Dedifferentiated amniotic fluid mesenchymal stem cell (primary cell): ENCODE measurements at regions not wholly inside any gene's neighbourhood (a gene's known extent, or its start where the extent isn't known, plus 50 kb on each side); places are given as distances from the start of the nearest gene placed in this dataset.

ENCODE experiments used
- DNase-seq: peaks from one replicate; pipeline ENCODE4 v3.0.0-alpha.2; 2016; ENCODE audit errors: extremely low spot score

- DNase-seq: no peak
These were observed 69.6 kb upstream of the ARMC2 start for GRCh38 chr6:108778421-108779186.

GRCh38 chr6:108779536-108780275 is 68.5 kb upstream of the ARMC2 start:
- no peak for DNase-seq

GRCh38 chr6:108780784-108781183 is 67.4 kb upstream of the ARMC2 start:
- DNase-seq: no peak

GRCh38 chr6:108781419-108782100 is 66.7 kb upstream of the ARMC2 start:
- no peak for DNase-seq

GRCh38 chr6:108782179-108783041 is 65.8 kb upstream of the ARMC2 start:
- peak; percentile 69 for DNase-seq

GRCh38 chr6:108785653-108786052 is 62.6 kb upstream of the ARMC2 start:
- DNase-seq: no peak

GRCh38 chr6:108788416-108788815 is 59.8 kb upstream of the ARMC2 start:
- DNase-seq: no peak

GRCh38 chr6:108789475-108789874 is 58.7 kb upstream of the ARMC2 start:
- no peak for DNase-seq

- no peak for DNase-seq
These were observed 56.5 kb upstream of the ARMC2 start for GRCh38 chr6:108791700-108792099.

GRCh38 chr6:108793516-108794251 is 54.5 kb upstream of the ARMC2 start:
- no peak for DNase-seq

GRCh38 chr6:108795122-108795521 is 53.1 kb upstream of the ARMC2 start:
- no peak for DNase-seq

GRCh38 chr6:108795814-108796213 is 52.4 kb upstream of the ARMC2 start:
- no peak for DNase-seq

GRCh38 chr6:108796875-108797274 is 51.3 kb upstream of the ARMC2 start:
- no peak for DNase-seq

GRCh38 chr6:108797951-108798669 is 50.1 kb upstream of the ARMC2 start:
- no peak for DNase-seq
